ENCODE measurements at regions not wholly inside any gene's neighbourhood (a gene's known extent, or its start where the extent isn't known, plus 50 kb on each side); places are given as distances from the start of the nearest gene placed in this dataset.

DNA sequence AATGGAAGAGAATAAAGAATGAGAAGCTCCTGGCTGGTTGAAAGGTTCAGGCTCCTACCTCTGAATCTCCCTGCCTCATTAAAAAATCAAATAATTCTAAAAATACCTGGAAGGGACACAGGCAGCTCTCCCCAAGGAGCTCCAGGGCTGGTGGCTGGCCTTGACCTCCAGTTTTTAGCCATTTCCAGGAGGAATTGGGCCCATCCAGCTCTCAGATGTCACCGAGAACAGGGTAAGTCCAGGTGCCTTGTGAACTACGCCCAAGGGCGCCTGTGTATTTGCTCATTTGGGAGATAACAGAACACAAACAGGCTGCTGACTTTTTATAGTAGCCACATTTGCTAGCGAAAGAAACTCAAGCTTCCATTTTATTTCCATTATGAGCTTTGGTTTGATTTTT lies 321.0 kb upstream of the C1orf174 start:
- TF ChIP-seq, protein P1, sequence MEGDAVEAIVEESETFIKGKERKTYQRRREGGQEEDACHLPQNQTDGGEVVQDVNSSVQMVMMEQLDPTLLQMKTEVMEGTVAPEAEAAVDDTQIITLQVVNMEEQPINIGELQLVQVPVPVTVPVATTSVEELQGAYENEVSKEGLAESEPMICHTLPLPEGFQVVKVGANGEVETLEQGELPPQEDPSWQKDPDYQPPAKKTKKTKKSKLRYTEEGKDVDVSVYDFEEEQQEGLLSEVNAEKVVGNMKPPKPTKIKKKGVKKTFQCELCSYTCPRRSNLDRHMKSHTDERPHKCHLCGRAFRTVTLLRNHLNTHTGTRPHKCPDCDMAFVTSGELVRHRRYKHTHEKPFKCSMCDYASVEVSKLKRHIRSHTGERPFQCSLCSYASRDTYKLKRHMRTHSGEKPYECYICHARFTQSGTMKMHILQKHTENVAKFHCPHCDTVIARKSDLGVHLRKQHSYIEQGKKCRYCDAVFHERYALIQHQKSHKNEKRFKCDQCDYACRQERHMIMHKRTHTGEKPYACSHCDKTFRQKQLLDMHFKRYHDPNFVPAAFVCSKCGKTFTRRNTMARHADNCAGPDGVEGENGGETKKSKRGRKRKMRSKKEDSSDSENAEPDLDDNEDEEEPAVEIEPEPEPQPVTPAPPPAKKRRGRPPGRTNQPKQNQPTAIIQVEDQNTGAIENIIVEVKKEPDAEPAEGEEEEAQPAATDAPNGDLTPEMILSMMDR (IDR thresholded peaks at IDR 0.05) = no peak
- no peak for TF ChIP-seq POLR2A (IDR thresholded peaks at IDR 0.05)
